ENCODE measurements at regions not wholly inside any gene's neighbourhood (a gene's known extent, or its start where the extent isn't known, plus 50 kb on each side); places are given as distances from the start of the nearest gene placed in this dataset.
"Not testable (repeated sequence)": the region's sequence is repeated elsewhere in the genome, so short reads cannot be mapped to it uniquely, and the experiment has no call there.

GRCh38 chr3:87755852-87756251 is 303.0 kb downstream of the CGGBP1 start:
- TF ChIP-seq CTCF (IDR thresholded peaks at IDR 0.05; ENCODE audit: unreplicated experiment), result no peak
- CTCF ChIA-PET, result no interaction called here
- Mint-ChIP-seq H3K4me1 (ENCODE audit: low read depth, unreplicated experiment) (no peaks in the 10 kb centered on the region), H3K27ac (ENCODE audit: unreplicated experiment) (no peak overlapping the region), H3K36me3 (ENCODE audit: insufficient read depth, unreplicated experiment) (no peaks in the 10 kb centered on the region), H3K27me3 (ENCODE audit: unreplicated experiment) (no peaks in the 10 kb centered on the region), H3K4me3 (ENCODE audit: low read depth, unreplicated experiment) (no peak overlapping the region), H3K9me3 (ENCODE audit: low read depth, unreplicated experiment) (peaks cover 3% of the 10 kb centered on the region)
- no TSS peak for BruUV-seq (replicated peaks)
- DNase-seq, result no peak
- intact Hi-C loops (cut with micrococcal nuclease; ENCODE audit: unreplicated experiment), result no loop called here

- intact Hi-C loops (cut with micrococcal nuclease; ENCODE audit: unreplicated experiment), result loop anchor here (5.0 kb wide), 1 partner anchor 50 kb away; the partner anchor contains the start of gene HTR1F
- Mint-ChIP-seq H3K36me3 (ENCODE audit: insufficient read depth, unreplicated experiment) (peaks cover 26% of the 10 kb centered on the region), H3K4me3 (ENCODE audit: low read depth, unreplicated experiment) (no peak overlapping the region), H3K4me1 (ENCODE audit: low read depth, unreplicated experiment) (peaks cover 31% of the 10 kb centered on the region), H3K27ac (ENCODE audit: unreplicated experiment) (no peak overlapping the region), H3K27me3 (ENCODE audit: unreplicated experiment) (no peaks in the 10 kb centered on the region), H3K9me3 (ENCODE audit: low read depth, unreplicated experiment) (peaks cover 4% of the 10 kb centered on the region)
- no TSS peak for BruUV-seq (replicated peaks)
- CTCF ChIA-PET, result no interaction called here
- no peak for DNase-seq
- TF ChIP-seq CTCF (IDR thresholded peaks at IDR 0.05; ENCODE audit: unreplicated experiment), result no peak
These were observed 316.6 kb downstream of the CGGBP1 start for GRCh38 chr3:87742250-87742649.

GRCh38 chr3:87740894-87741293 is 317.9 kb downstream of the CGGBP1 start:
- BruUV-seq (replicated peaks); CTCF ChIA-PET: not testable (repeated sequence)
- intact Hi-C loops (cut with micrococcal nuclease; ENCODE audit: unreplicated experiment), result loop anchor here (5.0 kb wide), 1 partner anchor 51 kb away; the partner anchor contains the start of gene HTR1F

GRCh38 chr3:87737817-87738216 is 321.0 kb downstream of the CGGBP1 start:
- H3K36me3 Mint-ChIP-seq (ENCODE audit: insufficient read depth, unreplicated experiment), result peaks cover 32% of the 10 kb centered on the region
- H3K27ac Mint-ChIP-seq (ENCODE audit: unreplicated experiment), result peak overlapping the region; percentile 18
- DNase-seq, result peak; percentile 45
- H3K27me3 Mint-ChIP-seq (ENCODE audit: unreplicated experiment); H3K9me3 Mint-ChIP-seq (ENCODE audit: low read depth, unreplicated experiment); BruUV-seq (replicated peaks); CTCF ChIA-PET; intact Hi-C loops (cut with micrococcal nuclease; ENCODE audit: unreplicated experiment): not testable (repeated sequence)
- H3K4me3 Mint-ChIP-seq (ENCODE audit: low read depth, unreplicated experiment), result peak overlapping the region; percentile 63
- peaks cover 43% of the 10 kb centered on the region for H3K4me1 Mint-ChIP-seq (ENCODE audit: low read depth, unreplicated experiment)

More at GRCh38 chr3:87740894-87741293, 317.9 kb downstream of the CGGBP1 start:
- Mint-ChIP-seq H3K27ac (ENCODE audit: unreplicated experiment) (peak overlapping the region; percentile 87), H3K4me1 (ENCODE audit: low read depth, unreplicated experiment) (peaks cover 32% of the 10 kb centered on the region), H3K36me3 (ENCODE audit: insufficient read depth, unreplicated experiment) (peaks cover 26% of the 10 kb centered on the region), H3K4me3 (ENCODE audit: low read depth, unreplicated experiment) (peak overlapping the region; percentile 71)
- DNase-seq, result peak; percentile 45
- not testable (repeated sequence) for H3K27me3 Mint-ChIP-seq (ENCODE audit: unreplicated experiment); H3K9me3 Mint-ChIP-seq (ENCODE audit: low read depth, unreplicated experiment)

- no TSS peak for BruUV-seq (replicated peaks)
- H3K4me3 Mint-ChIP-seq (ENCODE audit: low read depth, unreplicated experiment), result peak overlapping the region; percentile 74
- H3K9me3 Mint-ChIP-seq (ENCODE audit: low read depth, unreplicated experiment), result no peaks in the 10 kb centered on the region
- peak overlapping the region; percentile 98 for H3K27ac Mint-ChIP-seq (ENCODE audit: unreplicated experiment)
- TF ChIP-seq CTCF (IDR thresholded peaks at IDR 0.05; ENCODE audit: unreplicated experiment), result no peak
- peaks cover 18% of the 10 kb centered on the region for H3K4me1 Mint-ChIP-seq (ENCODE audit: low read depth, unreplicated experiment)
- peaks cover 13% of the 10 kb centered on the region for H3K36me3 Mint-ChIP-seq (ENCODE audit: insufficient read depth, unreplicated experiment)
- CTCF ChIA-PET, result no interaction called here
- intact Hi-C loops (cut with micrococcal nuclease; ENCODE audit: unreplicated experiment), result loop anchor here (5.0 kb wide), 2 partner anchors 263 to 382 kb away; no protein-coding TSS in a partner anchor
- peak; percentile 58 for DNase-seq
- H3K27me3 Mint-ChIP-seq (ENCODE audit: unreplicated experiment), result no peaks in the 10 kb centered on the region
These were observed 325.0 kb downstream of the CGGBP1 start for GRCh38 chr3:87733671-87734367.

Data from Calu3 (cell line).